ENCODE measurements at regions not wholly inside any gene's neighbourhood (a gene's known extent, or its start where the extent isn't known, plus 50 kb on each side); places are given as distances from the start of the nearest gene placed in this dataset.
"Not testable (repeated sequence)": the region's sequence is repeated elsewhere in the genome, so short reads cannot be mapped to it uniquely, and the experiment has no call there.

- no peak for DNase-seq (ENCODE audit: low read depth)
These were observed 740.7 kb upstream of the CA10 start for GRCh38 chr17:52899235-52899634.

DNA sequence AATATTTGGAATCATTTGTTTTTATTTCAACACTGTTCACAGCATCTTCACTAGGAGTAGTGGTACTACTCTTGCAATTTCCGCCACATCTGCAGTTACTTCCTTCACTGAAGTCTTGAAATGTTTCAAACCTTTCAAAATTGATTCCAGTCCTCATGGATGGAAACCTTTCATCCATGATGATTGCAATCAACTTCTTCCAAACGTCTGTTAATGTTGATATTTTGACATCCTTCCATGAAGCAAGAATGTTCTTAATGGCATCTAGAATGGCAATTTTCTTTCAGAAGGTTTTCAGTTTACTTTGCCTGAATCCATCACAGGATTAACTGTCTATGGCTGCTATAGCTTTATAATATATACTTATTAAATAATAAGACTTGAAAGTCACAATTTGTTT lies 736.8 kb upstream of the CA10 start:
- no peak for DNase-seq (ENCODE audit: low read depth)

DNA sequence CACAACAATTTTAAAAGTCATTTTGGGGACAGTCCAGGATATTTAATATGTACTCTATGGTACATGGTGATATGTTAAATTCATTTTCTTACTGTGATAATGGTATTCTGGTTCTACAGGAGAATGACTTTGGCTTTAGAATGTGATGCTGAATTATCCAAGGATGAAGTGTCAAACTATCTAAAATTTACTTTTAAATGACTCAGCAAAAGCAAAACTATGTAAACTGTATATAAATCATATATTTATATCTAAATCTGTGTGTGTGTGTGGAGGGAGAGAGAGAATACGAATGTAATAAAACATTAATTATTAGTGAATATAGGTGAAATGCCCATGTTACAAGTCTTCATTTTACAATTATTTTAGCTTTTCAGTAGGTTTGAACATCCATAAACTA lies 733.8 kb upstream of the CA10 start:
- no peak for DNase-seq (ENCODE audit: low read depth)

- no peak for DNase-seq (ENCODE audit: low read depth)
These were observed 727.4 kb upstream of the CA10 start for GRCh38 chr17:52885882-52886281.

DNA sequence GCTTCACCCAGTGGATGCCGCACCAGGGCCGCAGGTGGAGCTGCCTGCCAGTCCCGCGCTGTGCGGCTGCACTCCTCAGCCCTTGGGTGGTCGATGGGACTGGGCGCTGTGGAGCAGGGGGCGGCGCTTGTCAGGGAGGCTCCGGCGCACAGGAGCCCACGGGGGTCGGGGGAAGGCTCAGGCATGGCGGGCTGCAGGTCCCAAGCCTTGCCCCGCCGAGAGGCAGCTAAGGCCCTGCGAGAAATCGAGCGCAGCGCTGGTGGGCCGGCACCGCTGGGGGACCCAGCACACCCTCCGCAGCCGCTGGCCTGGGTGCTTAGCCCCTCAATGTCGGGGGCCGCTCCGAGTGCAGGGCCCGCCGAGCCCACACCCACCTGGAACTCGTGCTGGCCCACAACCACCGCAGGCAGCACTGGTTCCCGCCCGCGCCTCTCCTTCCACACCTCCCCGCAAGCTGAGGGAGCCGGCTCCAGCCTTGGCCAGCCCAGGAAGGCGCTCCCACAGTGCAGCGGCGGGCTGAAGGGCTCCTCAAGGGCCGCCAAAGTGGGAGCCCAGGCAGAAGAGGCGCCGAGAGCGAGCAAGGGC lies 725.5 kb upstream of the CA10 start:
- not testable (repeated sequence) for DNase-seq (ENCODE audit: low read depth)

DNA sequence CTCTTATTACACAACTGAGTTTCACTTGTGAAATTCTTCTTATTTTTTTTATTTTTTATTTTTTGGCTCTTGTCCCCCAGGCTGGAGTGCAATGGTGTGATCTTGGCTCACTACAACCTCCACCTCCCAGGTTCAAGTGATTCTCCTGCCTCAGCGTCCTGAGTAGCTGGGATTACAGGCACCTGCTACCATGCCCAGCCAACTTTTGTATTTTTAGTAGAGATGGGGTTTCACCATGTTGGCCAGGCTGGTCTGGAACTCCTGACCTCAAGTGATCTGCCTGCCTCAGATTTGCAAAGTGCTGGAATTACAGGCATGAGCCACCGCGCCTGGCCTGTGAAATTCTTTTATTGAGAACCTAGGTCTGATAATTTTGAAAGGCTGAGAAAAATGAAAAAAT lies 688.3 kb upstream of the CA10 start:
- DNase-seq (ENCODE audit: low read depth), result not testable (repeated sequence)

GRCh38 chr17:52841971-52842370 lies 683.5 kb upstream of the CA10 start:
- no peak for DNase-seq (ENCODE audit: low read depth)

- no peak for DNase-seq (ENCODE audit: low read depth)
These were observed 679.0 kb upstream of the CA10 start for GRCh38 chr17:52837492-52837891.

GRCh38 chr17:52831536-52831935 lies 673.0 kb upstream of the CA10 start:
- DNase-seq (ENCODE audit: low read depth), result no peak

DNA sequence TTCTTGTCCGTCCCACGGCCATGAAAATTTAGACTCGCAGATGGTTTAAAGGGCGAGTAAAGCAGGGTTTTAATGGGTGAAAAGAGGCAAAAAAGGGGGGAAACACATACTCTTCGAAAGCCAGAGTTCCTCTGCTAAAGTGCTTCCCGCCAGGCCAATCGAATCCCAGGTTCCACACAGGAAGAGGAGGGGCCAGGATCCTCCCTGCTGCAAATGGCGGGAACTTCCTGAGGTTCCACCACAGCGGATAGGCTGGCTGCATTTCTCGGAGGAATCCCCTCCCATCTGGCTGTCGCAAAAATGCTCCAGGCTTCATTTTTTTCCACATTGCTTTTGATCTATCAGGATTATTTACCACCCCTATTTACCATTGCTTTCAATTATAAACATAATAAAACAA lies 670.1 kb upstream of the CA10 start:
- no peak for DNase-seq (ENCODE audit: low read depth)

DNA sequence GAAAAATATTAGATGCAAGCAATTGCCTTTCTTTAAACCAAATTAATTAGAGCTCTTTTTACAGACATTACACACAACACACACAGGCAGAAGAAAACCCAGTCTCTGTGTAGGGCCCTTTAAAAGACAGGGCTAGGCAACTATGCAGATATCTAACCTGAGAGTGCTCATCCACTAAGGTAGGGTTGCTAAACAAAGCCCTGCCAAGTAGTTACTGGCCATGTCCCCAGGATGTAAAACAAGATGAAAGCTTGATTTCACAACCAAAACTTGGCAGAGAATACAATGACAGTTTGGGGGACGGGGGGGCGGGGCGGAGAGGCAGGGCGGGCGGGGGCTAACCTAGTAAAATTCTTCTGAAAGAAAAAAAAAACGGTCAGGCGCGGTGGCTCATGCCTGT lies 669.0 kb upstream of the CA10 start:
- no peak for DNase-seq (ENCODE audit: low read depth)

DNA sequence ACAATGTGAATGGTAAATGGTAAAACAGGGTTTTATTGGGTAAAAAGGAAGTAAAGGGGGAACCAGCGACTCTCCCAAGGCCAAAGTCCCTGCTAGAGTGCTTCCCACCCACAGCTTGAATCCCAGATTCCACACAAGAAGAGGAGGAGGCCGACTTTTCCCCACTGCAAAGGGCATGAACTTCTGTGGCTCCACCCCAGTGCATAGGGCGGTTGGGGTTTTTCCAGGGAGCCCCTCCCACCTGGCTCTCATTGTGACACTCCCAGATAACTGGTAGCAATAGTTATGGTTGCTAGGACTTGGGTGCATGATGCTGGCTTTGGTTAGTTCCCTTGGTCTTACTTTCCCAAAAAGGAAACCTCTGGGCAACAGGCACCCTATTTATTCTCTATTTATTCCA lies 666.0 kb upstream of the CA10 start:
- DNase-seq (ENCODE audit: low read depth), result no peak

DNA sequence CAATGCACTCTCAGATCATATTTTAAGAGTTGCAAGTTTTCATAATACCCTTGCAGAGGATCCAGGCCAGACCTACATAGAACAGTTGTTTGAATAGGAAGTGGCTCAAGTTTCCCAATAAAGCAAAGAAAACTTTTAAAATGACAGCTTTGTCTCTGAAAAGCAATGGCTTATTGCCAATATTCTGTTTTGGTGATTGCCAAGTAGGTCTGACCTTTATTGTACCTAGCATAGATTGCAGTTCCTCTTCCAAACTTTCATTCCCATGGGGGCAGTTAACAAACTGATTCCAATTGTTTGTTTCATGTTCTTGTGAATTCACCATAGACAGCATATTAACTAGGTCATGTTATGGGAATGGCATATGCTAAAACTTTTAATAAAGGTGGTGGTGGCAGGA lies 664.6 kb upstream of the CA10 start:
- DNase-seq (ENCODE audit: low read depth), result no peak

GRCh38 chr17:52790359-52790955 lies 631.9 kb upstream of the CA10 start:
- DNase-seq (ENCODE audit: low read depth), result no peak

DNA sequence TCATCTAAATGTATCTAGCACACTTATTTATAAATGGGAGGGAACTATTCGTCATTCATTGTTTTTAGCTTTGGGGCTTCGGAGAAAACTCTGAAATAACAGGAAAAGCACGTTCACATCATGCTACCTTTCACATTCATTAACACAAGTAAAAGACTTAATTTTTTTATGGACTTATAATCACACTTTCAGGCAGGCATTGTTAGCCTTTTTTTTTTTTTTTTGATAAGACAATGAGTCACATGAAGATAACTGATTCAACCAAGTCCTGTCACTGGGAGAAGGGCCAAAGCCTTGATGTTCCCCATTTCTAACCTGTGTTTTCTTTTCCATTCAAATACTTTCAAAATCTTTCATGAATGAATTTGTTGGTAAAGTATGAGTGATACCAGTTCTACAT lies 631.3 kb upstream of the CA10 start:
- DNase-seq (ENCODE audit: low read depth), result no peak

DNA sequence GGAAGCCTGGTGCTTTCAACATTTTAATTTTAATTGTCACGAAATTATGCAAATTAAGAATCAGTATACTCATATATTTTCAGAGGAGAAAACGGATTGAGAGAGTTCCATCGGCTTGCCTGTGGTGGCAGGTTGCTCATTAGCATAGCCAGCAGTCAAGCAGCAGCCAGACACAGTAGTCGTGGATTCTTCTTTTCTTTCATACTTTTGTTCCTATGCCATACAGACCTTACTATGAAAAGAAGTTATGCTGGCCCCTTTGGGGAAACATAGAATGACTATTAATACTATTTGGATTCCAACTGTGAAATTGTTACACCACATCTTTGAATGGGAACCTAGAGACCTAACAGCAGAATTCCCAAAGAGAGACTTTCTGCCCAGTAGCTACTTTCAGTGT lies 617.7 kb upstream of the CA10 start:
- DNase-seq (ENCODE audit: low read depth), result no peak

DNA sequence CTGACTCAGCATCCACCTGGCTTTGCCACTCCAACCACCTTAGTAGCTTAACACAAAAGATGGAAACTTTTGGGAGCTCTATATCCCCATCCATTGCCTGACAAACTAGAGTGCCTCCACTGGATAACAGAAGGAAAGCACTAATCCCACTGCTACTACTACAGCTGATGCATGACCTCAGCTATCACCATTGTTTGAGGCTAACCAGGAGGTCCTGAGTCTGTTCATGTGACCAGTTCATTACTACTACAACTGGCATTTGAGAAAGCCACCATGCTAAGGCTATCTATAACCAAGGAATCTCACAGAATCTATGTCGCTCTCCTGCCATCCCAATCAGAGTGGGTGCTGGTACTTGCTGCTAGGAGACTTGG lies 604.3 kb upstream of the CA10 start:
- DNase-seq (ENCODE audit: low read depth), result no peak

DNA sequence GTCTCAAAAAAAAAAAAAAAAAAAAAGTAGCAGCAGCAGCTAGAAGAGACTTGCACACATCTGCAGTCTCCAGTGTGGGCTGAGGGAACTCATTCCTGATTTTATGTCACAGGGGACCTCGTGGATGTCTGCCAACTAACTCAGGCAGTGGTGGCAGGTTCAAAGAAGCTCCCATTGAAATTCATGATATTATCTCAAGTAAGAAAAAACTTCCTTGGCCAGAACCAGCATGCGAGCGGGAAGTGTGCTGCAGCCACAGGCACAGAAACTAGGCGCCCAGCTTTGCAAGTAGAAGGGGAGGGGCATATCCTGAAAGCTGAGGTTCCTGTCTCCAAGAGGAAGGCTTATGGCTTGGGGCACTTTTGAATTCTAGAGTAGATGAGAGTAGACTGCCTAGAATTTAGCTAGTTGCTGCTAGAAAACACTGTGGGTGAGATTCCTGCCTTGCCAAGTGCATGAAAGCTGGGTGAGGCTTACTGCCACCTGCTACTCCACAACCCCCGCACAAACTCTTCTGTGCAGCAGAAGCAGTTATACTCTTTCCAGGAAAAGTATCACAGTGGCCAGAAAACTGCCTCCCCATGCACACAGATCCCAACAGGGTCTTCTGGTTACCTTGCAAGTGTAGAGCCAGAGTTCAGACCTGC lies 603.8 kb upstream of the CA10 start:
- DNase-seq (ENCODE audit: low read depth), result no peak

DNA sequence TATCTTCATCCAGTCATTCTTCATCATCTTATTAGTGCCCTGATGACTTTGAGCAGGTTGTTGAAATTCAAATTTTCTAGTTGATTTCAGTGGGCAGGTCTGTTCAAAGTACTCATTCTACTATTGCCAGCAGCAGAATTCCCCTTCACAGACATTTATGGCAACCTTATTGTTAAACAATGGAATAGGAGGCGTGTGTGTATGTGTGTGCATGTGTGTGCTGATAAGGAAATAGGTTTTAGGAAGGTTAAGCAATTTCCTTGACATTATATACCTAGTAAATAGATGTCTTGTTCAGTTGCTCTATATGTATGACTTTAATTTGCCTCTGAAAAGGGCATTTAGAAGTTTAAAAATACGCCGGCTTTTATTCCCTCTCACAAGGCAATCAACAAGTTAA lies 601.4 kb upstream of the CA10 start:
- DNase-seq (ENCODE audit: low read depth), result no peak

DNA sequence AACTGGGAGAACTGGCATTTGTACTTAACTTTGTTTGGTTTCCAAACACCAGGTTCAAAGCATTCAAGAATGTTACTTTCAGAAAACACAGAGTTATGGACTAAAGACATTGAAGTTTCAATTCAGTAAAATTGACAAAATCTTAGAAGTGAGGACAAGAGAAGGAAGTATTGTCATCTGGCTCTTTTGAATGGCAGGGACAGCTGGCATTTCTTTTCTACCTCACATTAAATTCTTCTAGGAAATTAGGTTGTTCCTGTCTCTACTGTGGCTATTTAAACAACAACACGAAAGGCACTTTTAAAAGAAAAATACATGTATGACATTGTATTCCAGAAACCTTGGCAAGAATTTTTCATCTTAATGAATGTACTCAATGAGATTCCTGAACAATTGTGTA lies 600.0 kb upstream of the CA10 start:
- DNase-seq (ENCODE audit: low read depth), result no peak

- no peak for DNase-seq (ENCODE audit: low read depth)
These were observed 598.2 kb upstream of the CA10 start for GRCh38 chr17:52756746-52757145.

GRCh38 chr17:52754838-52755237 lies 596.3 kb upstream of the CA10 start:
- DNase-seq (ENCODE audit: low read depth), result no peak

DNA sequence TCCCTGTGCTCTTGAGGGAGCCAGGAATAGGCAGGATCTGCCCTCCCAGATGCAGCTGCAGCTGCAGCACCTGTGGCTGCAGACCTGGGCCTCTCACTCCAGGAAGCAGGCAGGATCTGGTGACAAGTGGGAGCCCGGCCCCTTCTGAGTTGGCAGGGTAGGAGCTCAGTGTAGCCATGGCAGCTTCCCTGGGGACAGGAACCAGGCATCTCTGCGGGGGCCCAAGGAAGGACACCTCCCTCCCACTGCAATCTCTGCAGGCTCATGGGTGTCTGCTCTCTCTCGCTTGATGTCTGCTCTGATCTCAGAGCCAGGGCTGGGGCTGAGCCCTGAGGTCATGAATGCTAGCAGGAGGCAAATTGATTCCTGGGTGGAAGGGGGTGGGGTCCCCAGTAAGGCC lies 592.5 kb upstream of the CA10 start:
- DNase-seq (ENCODE audit: low read depth), result no peak

GRCh38 chr17:52744179-52744578 lies 585.7 kb upstream of the CA10 start:
- no peak for DNase-seq (ENCODE audit: low read depth)

Data from forelimb muscle (tissue), 1 donor.